ENCODE measurements at regions not wholly inside any gene's neighbourhood (a gene's known extent, or its start where the extent isn't known, plus 50 kb on each side); places are given as distances from the start of the nearest gene placed in this dataset.

DNA sequence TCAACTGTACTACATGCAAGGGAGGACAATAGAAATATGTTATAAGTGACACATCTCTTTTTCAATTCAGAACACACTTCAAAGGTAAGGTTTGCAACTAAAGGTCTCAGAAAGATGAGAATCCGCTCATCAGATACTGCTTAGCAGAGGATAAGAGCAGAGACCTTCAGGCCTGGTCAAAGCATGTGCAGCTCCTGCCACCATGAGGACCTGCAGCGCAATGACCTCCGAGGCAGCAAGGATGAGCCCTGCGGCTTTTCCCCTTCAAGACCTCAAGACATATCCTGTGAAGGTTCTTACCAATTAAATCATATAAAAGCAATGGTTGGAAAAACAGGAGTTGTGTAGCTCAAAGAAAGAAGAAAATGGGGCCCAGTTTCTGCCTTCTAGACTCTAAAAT is 135.8 kb downstream of the TRIM36 start:
- Histone ChIP-seq H2AFZ (ENCODE audit: control insufficient read depth, low read length) (no peak overlapping the region), H3K36me3 (ENCODE audit: control insufficient read depth in 2 of 2, extremely low read depth in 1 of 2, insufficient read depth in 2 of 2, low read length in 2 of 2) (no peaks in the 10 kb centered on the region), H3K4me3 (ENCODE audit: control insufficient read depth in 2 of 3, extremely low read depth in 1 of 3, insufficient read depth in 2 of 3, low read depth in 1 of 3, low read length in 3 of 3) (no peak overlapping the region), H3K9me3 (ENCODE audit: control insufficient read depth, low read depth, low read length) (no peaks in the 10 kb centered on the region), H3K4me1 (ENCODE audit: control insufficient read depth, extremely low read depth, insufficient read depth, low read length) (no peaks in the 10 kb centered on the region), H3K27ac (ENCODE audit: control insufficient read depth, insufficient read depth, low read length) (no peak overlapping the region), H4K20me1 (ENCODE audit: control insufficient read depth, extremely low read depth, insufficient read depth, low read length) (no peaks in the 10 kb centered on the region), H3K9me1 (ENCODE audit: control insufficient read depth, extremely low read depth, insufficient read depth, low read length) (no peaks in the 10 kb centered on the region), H3K79me2 (ENCODE audit: control insufficient read depth, insufficient read depth, low read length) (no peaks in the 10 kb centered on the region), H3K27me3 (ENCODE audit: control insufficient read depth, extremely low read depth, insufficient read depth, low read length) (no peaks in the 10 kb centered on the region), H3K9ac (ENCODE audit: control insufficient read depth, extremely low read depth, insufficient read depth, low read length) (no peak overlapping the region), H3K4me2 (ENCODE audit: control insufficient read depth, extremely low read depth, insufficient read depth, low read depth, low read length) (no peak overlapping the region)
- dilution Hi-C loops (cut with MboI; ENCODE audit: extremely low pct_ligation_motif_present, low sequenced_read_pairs) = no loop called here
- no peak for TF ChIP-seq EZH2 (IDR thresholded peaks at IDR 0.05; ENCODE audit: low read length)
- TF ChIP-seq, protein P1, sequence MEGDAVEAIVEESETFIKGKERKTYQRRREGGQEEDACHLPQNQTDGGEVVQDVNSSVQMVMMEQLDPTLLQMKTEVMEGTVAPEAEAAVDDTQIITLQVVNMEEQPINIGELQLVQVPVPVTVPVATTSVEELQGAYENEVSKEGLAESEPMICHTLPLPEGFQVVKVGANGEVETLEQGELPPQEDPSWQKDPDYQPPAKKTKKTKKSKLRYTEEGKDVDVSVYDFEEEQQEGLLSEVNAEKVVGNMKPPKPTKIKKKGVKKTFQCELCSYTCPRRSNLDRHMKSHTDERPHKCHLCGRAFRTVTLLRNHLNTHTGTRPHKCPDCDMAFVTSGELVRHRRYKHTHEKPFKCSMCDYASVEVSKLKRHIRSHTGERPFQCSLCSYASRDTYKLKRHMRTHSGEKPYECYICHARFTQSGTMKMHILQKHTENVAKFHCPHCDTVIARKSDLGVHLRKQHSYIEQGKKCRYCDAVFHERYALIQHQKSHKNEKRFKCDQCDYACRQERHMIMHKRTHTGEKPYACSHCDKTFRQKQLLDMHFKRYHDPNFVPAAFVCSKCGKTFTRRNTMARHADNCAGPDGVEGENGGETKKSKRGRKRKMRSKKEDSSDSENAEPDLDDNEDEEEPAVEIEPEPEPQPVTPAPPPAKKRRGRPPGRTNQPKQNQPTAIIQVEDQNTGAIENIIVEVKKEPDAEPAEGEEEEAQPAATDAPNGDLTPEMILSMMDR (optimal IDR thresholded peaks at IDR 0.05 in 1 of 3, IDR thresholded peaks at IDR 0.05 in 1 of 3, conservative IDR thresholded peaks at IDR 0.05 in 1 of 3; ENCODE audit: extremely low read depth in 1 of 3, insufficient read depth in 2 of 3, low read length in 3 of 3) = peak in 1 of 3 experiments; percentile 24
- FAIRE-seq (no peak), DNase-seq (ENCODE audit: low read depth, low spot score) (no peak)

- Histone ChIP-seq H2AFZ (ENCODE audit: control insufficient read depth, low read length) (no peak overlapping the region), H3K9ac (ENCODE audit: control insufficient read depth, extremely low read depth, insufficient read depth, low read length) (no peak overlapping the region), H3K36me3 (ENCODE audit: control insufficient read depth in 2 of 2, extremely low read depth in 1 of 2, insufficient read depth in 2 of 2, low read length in 2 of 2) (no peaks in the 10 kb centered on the region), H3K4me3 (ENCODE audit: control insufficient read depth in 2 of 3, extremely low read depth in 1 of 3, insufficient read depth in 2 of 3, low read depth in 1 of 3, low read length in 3 of 3) (no peak overlapping the region), H3K79me2 (ENCODE audit: control insufficient read depth, insufficient read depth, low read length) (no peaks in the 10 kb centered on the region), H3K4me2 (ENCODE audit: control insufficient read depth, extremely low read depth, insufficient read depth, low read depth, low read length) (no peak overlapping the region), H3K27me3 (ENCODE audit: control insufficient read depth, extremely low read depth, insufficient read depth, low read length) (no peaks in the 10 kb centered on the region), H3K4me1 (ENCODE audit: control insufficient read depth, extremely low read depth, insufficient read depth, low read length) (no peaks in the 10 kb centered on the region), H3K9me1 (ENCODE audit: control insufficient read depth, extremely low read depth, insufficient read depth, low read length) (no peaks in the 10 kb centered on the region), H4K20me1 (ENCODE audit: control insufficient read depth, extremely low read depth, insufficient read depth, low read length) (no peaks in the 10 kb centered on the region), H3K27ac (ENCODE audit: control insufficient read depth, insufficient read depth, low read length) (no peak overlapping the region), H3K9me3 (ENCODE audit: control insufficient read depth, low read depth, low read length) (no peaks in the 10 kb centered on the region)
- dilution Hi-C loops (cut with MboI; ENCODE audit: extremely low pct_ligation_motif_present, low sequenced_read_pairs) = no loop called here
- DNase-seq (ENCODE audit: low read depth, low spot score) (no peak), FAIRE-seq (no peak)
- TF ChIP-seq, protein P1 (optimal IDR thresholded peaks at IDR 0.05 in 1 of 3, IDR thresholded peaks at IDR 0.05 in 1 of 3, conservative IDR thresholded peaks at IDR 0.05 in 1 of 3; ENCODE audit: extremely low read depth in 1 of 3, insufficient read depth in 2 of 3, low read length in 3 of 3) = no peak
- TF ChIP-seq EZH2 (IDR thresholded peaks at IDR 0.05; ENCODE audit: low read length) = no peak
These were observed 141.2 kb downstream of the TRIM36 start for GRCh38 chr5:115028557-115028956.
